ENCODE measurements at regions not wholly inside any gene's neighbourhood (a gene's known extent, or its start where the extent isn't known, plus 50 kb on each side); places are given as distances from the start of the nearest gene placed in this dataset.
A peak's percentile ranks its signal among the peaks of the same experiment; 100 is the strongest.
"Not testable (repeated sequence)": the region's sequence is repeated elsewhere in the genome, so short reads cannot be mapped to it uniquely, and the experiment has no call there.

GRCh38 chr3:170814822-170815221 lies 55.2 kb downstream of the RPL22L1 start:
- no peak for DNase-seq (ENCODE audit: low spot score)

- DNase-seq (ENCODE audit: low spot score), result no peak
Observed at GRCh38 chr3:170813266-170813665, 56.7 kb downstream of the RPL22L1 start.

- DNase-seq (ENCODE audit: low spot score), result peak; percentile 81
Observed at GRCh38 chr3:170811928-170812591, 57.9 kb downstream of the RPL22L1 start.

GRCh38 chr3:170811515-170811914 lies 58.5 kb downstream of the RPL22L1 start:
- no peak for DNase-seq (ENCODE audit: low spot score)

- no peak for DNase-seq (ENCODE audit: low spot score)
Observed at GRCh38 chr3:170809975-170810357, 60.0 kb downstream of the RPL22L1 start.

- peak; percentile 68 for DNase-seq (ENCODE audit: low spot score)
Observed at GRCh38 chr3:170809007-170809974, 60.7 kb downstream of the RPL22L1 start.

GRCh38 chr3:170808041-170808440 lies 62.0 kb downstream of the RPL22L1 start:
- DNase-seq (ENCODE audit: low spot score), result no peak

GRCh38 chr3:170806676-170807075 lies 63.3 kb downstream of the RPL22L1 start:
- DNase-seq (ENCODE audit: low spot score), result no peak

GRCh38 chr3:170806141-170806540 lies 63.9 kb downstream of the RPL22L1 start:
- DNase-seq (ENCODE audit: low spot score), result no peak

- DNase-seq (ENCODE audit: low spot score), result not testable (repeated sequence)
Observed at GRCh38 chr3:170805296-170805695, 64.7 kb downstream of the RPL22L1 start.

- DNase-seq (ENCODE audit: low spot score), result not testable (repeated sequence)
Observed at GRCh38 chr3:170804634-170805033, 65.4 kb downstream of the RPL22L1 start.

- DNase-seq (ENCODE audit: low spot score), result no peak
Observed at GRCh38 chr3:170804078-170804477, 65.9 kb downstream of the RPL22L1 start.

GRCh38 chr3:170802164-170803151 lies 67.5 kb downstream of the RPL22L1 start:
- DNase-seq (ENCODE audit: low spot score), result peak; percentile 3

- DNase-seq (ENCODE audit: low spot score), result no peak
Observed at GRCh38 chr3:170801597-170801996, 68.4 kb downstream of the RPL22L1 start.

- DNase-seq (ENCODE audit: low spot score), result not testable (repeated sequence)
Observed at GRCh38 chr3:170800275-170800674, 69.7 kb downstream of the RPL22L1 start.

- no peak for DNase-seq (ENCODE audit: low spot score)
Observed at GRCh38 chr3:170799009-170799408, 71.0 kb downstream of the RPL22L1 start.

GRCh38 chr3:170797685-170798084 lies 72.3 kb downstream of the RPL22L1 start:
- DNase-seq (ENCODE audit: low spot score), result no peak

GRCh38 chr3:170792471-170792870 lies 77.5 kb downstream of the RPL22L1 start:
- DNase-seq (ENCODE audit: low spot score), result no peak

- no peak for DNase-seq (ENCODE audit: low spot score)
Observed at GRCh38 chr3:170790647-170791046, 79.3 kb downstream of the RPL22L1 start.

- DNase-seq (ENCODE audit: low spot score), result no peak
Observed at GRCh38 chr3:170787464-170787863, 82.5 kb downstream of the RPL22L1 start.

GRCh38 chr3:170785454-170785853 lies 84.5 kb downstream of the RPL22L1 start:
- DNase-seq (ENCODE audit: low spot score), result no peak

- DNase-seq (ENCODE audit: low spot score), result no peak
Observed at GRCh38 chr3:170784406-170784805, 85.6 kb downstream of the RPL22L1 start.
